Renal pelvis (tissue), 1 donor: ENCODE measurements at regions not wholly inside any gene's neighbourhood (a gene's known extent, or its start where the extent isn't known, plus 50 kb on each side); places are given as distances from the start of the nearest gene placed in this dataset.
"Not testable (repeated sequence)": the region's sequence is repeated elsewhere in the genome, so short reads cannot be mapped to it uniquely, and the experiment has no call there.

Experiments used
- DNase-seq: peaks from one replicate; pipeline ENCODE4 v3.0.0-alpha.2; 2013

DNA sequence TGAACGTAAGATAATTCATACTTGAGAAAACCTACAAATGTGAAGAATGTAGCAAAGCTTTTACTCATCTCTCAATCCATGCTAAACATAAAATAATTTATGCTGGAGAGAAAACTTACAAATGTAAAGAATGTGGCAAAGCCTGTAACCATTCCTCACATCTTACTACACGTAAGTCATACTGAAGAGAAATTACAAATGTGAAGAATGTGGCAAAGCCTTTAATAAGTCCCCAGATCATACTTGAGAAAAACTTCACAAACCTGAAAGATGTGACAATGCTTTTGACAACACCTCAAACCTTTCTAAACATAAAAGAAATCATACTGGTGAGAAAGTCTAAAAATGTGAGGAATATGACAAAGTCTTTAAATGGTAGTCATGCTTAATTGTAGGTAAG is 89.4 kb downstream of the ZNF675 start:
- DNase-seq = no peak

DNA sequence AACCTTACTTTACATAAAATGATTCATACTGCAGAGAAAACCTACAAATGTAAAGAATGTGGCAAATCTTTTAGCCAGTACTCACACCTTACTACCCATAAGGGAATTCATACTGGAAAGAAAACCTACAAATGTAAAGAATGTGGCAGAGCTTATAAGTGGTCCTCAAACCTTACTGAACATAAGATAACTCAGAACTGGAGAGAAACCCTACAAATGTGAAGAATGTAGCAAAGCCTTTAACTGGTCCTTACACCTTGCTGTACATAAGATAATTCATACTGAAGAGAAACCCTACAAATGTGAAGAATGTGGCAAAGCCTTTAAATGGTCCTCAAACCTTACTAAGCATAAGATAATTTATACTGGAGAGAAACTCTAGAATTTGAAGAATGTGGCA is 90.1 kb downstream of the ZNF675 start:
- no peak for DNase-seq

DNA sequence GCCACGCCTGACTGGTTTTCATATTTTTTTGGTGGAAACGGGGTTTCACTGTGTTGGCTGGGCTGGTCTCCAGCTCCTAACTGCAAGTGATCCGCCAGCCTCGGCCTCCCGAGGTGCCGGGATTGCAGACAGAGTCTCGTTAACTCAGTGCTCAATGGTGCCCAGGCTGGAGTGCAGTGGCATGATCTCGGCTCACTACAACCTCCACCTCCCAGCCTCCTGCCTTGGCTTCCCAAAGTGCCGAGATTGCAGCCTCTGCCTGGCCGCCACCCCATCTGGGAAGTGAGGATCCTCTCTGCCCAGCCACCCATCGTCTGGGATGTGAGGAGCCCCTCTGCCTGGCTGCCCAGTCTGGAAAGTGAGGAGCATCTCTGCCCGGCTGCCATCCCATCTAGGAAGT is 92.7 kb downstream of the ZNF675 start:
- not testable (repeated sequence) for DNase-seq

DNA sequence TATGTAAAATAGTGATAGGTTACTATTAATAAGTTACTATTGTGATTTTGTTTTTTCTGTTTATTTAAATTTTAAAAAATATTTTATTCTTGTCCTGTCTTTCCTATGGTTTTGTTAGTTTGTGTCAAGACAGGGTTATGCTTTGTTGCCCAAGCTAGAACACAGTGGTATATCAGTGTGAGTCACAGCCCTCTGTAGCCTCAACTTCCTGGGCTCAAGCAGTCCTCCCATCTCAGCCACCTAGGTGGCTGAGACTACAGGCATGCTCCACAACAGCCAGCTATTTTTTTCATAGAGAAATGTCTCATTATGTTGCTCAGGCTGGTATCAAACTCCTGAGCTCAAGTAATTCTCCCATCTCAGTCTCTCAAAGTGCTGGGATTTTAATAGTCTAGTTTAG is 99.5 kb downstream of the ZNF675 start:
- DNase-seq = no peak

DNA sequence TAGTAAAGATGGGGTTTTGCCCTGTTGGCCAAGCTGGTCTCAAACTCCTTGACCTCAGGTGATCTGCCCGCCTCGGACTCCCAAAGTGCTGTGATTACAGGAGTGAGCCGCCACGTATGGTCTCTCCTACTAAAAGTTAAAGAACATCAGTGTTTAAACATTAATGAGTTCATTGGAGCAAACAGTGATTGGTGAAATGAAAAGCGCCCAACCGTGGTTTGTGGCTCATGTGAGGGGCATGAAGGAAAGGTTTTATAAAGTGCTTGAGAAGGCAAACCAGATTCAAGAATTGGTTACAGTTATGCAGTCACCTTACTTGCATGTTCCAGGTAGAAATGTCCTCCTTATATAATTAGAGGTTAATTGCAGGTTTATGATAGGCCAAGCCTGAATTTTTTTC is 109.5 kb downstream of the ZNF675 start:
- DNase-seq = no peak

DNA sequence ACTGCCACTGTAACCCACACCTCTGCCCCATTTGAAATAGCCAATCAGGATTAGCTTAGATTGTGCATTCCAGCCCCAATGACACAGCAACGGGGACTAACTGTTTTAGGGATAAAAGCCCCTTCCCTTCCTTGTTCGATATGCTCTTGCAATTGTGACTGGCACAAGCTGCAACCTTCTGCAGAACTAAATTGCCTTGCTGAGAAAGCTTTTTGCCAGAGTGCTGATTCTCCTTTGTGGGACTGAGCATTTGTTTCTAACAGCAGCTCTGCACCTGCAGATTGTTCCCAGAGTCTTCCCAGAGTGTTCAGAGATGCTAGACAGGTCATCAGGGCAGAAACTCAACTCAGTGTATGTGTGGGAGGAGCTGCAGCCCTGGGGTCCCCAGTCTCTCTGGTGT is 115.8 kb downstream of the ZNF675 start:
- DNase-seq = no peak

DNA sequence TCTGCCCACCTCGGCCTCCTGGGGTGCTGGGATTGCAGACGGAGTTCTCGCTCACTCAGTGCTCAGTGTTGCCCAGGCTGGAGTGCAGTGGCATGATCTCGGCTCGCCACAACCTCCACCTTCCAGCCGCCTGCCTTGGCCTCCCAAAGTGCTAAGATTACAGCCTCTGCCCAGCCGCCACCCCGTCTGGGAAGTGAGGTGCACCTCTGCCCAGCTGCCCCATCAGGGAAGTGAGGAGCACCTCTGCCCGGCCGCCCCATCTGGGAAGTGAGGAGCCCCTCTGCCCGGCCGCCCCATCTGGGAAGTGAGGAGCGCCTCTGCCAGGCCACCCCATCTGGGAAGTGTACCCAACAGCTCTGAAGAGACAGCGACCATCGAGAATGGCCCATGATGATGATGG is 118.9 kb downstream of the ZNF675 start:
- DNase-seq = not testable (repeated sequence)

DNA sequence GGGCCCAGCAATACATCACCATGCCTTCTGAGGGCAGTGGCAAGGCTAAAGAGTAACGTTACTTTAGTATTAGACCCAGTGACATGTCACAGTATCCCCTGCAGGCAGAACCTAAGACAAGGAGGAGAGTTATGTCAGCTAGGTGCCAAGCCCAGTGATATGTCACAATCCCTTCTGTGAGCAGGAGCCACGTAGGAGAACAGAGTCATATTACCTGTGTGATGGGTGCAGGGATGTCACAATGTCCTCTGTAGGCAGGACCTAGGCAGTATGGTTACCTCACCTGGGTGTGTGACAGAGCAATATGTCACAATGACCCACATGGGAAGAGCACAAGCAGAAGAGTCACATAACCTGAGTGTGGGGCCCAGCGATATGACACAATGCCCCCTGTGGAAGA is 121.8 kb downstream of the ZNF675 start:
- DNase-seq = no peak

DNA sequence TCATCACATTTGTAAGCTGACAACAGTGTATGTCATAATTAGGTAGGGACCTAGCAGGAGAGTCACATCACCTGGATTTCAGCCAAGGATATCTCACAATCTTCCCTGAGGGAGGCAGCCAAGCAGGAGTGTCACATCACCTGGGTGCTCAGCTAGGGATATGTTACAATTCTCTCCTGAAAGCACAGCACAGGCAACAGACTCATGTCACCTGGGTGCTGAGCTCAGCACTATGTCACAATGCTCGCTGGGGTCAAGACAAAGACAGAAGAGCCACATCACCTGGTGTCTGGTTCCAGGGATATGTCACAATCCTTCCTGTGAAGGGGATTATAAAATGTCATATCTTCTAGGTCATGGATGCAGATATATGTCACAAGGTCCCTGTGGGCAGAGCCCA is 123.7 kb downstream of the ZNF675 start:
- DNase-seq = no peak

DNA sequence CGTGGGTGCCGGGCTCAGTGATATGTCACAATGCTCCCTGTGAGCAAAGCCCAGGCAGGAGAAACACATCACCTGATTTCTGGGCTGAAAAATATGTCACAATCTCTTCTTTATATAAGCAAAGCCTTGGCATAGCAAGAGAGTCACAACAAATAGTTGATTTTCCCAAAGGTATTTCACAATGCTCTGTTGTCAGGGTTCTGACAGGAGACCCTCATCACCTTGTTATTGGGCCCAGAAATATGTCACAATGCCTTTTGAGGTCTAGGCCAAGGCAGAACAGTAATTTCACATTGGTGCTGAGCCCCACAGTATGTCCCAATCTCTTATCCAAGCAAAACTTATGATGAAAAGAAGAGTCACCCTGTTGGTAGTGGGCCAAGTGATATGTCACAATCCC is 125.7 kb downstream of the ZNF675 start:
- DNase-seq = no peak

DNA sequence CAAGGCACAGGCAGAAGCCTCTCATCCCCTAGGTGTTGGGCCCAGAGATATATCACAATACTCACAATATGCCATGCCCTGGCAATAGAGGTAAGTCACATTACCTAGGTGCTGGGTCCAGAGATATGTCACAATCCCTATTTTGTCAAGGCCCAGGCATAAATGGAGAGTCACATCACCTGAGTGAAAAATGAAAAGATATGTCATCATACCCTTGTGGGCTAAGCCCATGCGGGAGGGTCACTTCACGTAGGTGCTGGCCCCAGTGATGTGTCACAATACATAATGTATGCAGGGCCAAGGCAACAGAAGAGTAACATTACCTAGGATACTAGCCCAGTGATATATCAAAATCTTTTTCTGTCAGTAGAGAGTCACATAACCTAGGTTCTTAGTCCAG is 127.0 kb downstream of the ZNF675 start:
- DNase-seq = no peak

DNA sequence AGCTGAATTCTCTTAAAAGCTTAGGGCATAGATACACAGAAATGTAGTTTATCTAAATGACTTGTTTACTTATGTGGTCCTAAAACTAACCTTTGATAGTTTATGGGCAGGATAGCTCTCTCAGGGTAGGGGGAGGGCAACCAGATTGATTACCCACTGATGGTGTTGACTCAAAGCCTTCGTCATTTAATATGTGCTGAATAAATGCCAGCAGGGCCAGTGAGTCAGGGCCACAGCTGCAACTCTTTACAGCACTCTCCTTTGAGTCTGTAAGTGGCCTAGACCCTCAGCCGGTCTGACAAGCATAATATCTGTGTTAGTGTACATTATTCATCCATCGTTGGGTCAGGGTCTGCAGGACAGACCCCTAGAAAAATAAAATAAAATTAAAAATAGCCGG is 128.5 kb downstream of the ZNF675 start:
- no peak for DNase-seq

DNA sequence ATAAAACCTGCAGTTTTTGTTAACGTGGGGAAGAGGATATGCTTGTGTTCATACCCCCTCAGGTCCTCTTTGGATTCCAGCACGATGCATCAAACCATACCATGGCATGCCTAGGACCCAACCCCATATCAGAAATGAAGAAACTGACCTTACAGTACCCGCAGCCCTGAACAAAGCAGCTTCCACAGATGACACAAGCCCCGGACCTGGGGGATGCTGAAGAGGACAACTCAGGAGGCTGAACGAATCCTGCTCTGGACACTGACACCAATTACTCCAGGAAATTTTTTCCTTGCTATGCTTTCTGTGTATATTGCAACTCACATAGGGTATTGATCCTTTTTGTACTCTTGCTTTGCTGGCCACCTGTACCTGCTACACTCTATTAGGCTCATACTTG is 129.6 kb downstream of the ZNF675 start:
- no peak for DNase-seq

DNA sequence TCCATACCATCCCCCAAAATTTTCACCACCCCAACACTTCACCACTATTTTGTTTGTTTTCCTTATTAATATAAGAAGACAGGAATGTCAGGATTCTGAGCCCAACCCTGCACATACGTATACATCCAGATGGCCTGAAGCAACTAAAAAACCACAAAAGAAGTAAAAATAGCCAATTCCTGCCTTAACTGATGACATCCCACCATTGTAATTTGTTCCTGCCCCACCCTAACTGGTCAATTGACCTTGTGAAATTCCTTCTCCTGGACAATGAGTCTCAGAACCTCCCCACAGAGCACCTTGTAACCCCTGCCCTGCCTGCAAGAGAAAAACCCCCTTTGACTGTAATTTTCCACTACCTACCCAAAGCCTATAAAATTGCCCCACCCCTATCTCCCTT is 132.5 kb downstream of the ZNF675 start:
- DNase-seq = no peak

DNA sequence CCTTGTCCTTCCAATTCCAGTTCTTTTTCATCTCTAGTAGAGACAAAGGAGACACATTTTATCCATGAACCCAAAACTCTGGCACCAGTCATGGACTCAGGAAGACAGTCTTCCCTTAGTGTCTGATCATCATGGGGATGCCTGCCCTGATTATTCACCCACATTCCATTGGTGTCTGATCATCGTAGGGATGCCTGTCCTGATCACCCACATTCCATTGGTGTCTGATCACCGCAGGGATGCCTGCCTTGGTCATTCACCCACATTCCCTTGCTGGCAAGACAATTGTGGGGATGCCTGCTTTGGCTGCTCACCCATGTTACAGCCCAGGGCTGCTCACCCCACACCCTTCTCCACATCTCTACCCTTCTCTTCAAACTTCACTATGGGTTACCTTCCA is 136.9 kb downstream of the ZNF675 start:
- DNase-seq = not testable (repeated sequence)

DNA sequence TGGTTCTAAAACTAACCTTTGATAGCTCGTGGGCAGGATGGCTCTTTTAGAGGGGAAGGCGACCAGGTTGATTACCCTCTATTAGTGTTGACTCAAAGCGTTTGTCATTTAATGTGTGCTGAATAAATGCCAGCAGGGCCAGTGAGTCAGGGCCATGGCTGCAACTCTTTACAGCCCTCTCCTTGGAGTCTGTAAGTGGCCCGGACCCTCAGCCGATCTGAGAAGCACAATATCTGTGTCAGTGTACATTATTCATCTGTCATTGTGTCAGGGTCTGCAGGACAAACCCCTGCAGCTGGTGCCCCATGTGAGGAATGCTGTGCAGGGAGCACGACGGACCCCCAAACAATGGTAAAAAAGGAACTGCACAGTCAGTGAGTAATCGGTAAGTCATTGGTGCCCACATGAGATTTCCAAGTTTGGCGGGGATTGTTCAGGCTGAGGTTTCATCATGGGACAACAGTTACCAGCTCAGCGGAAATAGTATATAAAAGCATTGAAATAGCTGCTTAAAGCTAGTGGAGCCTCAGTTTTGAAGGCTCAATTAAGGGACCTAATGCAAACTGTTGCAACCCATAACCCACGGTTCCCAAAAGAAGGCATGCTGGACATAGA is 139.1 kb downstream of the ZNF675 start:
- no peak for DNase-seq

DNA sequence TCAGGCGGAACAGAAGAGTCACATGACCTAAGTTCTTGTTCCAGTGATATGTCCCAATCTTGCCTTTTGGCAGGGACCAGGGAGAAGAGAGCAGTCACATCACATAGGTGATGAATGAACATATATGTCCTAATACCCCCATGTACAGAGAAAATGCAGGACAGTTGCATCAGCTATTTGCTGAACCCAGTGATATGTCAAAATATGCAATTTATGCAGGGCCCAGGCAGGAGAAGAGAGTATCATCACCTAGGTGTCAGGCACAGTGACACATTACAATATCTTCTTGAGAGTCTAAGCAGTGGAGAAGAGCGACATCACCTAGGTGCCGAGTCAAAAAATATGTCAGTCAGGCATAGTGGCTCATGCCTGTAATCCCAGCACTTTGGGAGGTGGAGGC is 139.9 kb downstream of the ZNF675 start:
- no peak for DNase-seq

DNA sequence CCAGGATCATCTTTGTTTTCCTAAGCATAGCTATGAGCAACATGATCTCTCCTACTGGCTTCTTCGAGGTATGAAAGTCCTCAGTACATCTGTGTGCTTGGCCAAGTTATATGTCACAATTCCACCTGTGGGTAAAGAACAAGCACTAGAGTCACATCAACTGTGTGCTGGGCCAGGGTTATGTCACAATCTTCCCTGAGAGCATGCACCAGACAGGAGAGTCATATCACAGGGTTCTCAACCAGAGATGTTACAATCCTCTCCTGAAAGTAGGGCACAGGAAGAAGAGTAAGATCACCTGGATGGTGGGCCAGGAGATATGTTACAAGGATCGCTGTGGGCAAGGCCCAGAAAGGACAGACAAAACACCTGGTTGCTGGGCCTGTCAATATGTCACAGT is 143.7 kb downstream of the ZNF675 start:
- no peak for DNase-seq

DNA sequence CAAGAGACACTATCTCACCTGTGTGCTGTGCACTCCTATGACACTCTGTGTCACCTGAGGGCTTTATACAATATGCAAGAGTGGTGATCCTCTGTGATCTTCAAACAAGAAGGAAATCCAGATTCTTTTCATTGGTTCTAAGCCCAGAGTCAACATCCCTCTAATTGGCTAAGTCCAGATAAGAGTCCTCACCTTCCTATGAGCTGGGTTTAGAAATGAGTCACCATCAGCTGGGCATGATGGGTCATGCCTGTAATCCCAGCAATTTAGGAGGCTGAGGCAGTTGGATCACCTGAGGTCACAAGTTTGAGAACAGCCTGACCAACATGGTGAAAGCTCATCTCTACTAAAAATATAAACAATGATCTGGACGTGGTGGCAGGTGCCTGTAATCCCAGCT is 144.4 kb downstream of the ZNF675 start:
- DNase-seq = no peak

DNA sequence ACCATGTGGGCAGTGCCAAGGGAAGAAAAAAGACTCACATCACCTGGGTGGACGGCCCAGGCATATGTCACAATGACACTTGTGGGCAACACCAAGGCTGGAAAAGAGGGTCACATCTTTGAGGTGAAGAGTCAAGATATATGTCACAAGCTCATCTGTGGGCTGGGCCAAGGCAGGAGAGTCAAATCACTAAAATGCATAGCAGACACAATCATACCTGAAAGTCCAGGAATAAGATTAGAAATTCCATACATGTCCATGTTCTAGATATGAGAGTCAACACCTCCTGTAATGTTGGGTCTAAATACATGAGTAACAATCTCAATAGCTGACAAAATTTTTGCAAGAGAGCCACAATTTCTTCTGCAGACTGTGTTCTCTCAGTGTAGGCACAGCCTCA is 145.0 kb downstream of the ZNF675 start:
- DNase-seq = no peak

DNA sequence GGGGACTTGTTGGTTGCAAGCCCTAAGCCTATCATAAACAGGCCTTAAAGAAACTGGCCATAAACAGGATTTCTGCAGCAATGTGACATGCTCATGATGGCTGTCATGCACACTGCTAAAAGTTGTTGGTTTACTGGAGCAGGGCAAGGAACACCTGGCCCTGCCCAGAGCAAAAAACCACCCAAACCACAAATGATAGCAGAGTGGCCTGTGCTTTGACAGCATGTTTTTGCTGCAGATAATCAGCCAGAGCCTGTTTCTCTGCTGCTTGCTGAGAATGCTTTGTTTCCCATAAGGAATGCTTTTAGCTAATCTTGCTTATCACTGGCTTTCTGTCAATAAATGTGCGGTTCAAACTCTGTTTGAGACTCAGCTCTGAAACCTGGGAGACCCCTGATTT is 144.9 kb upstream of the ZNF91 start:
- DNase-seq = not testable (repeated sequence)

DNA sequence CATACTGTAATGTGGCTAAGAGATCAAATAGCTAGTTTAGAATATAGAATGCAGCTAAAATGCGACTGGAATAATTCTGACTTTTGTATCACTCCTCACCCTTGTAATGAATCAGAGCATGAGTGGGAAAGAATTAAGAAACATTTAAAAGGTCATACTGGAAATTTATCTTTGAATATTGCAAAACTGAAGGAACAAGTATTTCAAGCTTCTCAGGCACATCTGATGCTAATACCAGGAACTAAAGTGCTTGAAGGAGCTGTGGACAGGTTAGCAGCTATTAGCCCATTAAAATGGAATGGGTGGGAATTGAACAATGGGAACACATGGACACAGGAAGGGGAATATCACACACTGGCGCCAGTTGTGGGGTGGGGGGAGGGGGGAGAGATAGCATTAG is 144.2 kb upstream of the ZNF91 start:
- no peak for DNase-seq

DNA sequence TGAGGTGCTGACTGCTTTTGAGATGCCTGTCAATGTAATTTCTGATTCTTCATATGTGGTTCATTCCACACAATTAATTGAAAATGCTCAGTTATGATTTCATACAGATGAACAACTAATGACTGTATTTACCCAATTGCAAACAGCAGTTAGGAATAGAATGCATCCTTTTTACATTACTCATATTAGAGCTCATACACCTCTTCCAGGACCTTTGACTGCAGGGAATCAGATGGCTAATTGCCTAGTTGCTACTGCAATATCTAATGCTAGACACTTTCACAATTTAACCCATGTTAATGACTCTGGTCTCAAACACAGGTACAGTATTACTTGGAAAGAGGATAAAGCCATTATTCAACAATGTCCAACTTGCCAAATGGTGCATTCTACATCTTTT is 141.9 kb upstream of the ZNF91 start:
- DNase-seq = not testable (repeated sequence)

DNA sequence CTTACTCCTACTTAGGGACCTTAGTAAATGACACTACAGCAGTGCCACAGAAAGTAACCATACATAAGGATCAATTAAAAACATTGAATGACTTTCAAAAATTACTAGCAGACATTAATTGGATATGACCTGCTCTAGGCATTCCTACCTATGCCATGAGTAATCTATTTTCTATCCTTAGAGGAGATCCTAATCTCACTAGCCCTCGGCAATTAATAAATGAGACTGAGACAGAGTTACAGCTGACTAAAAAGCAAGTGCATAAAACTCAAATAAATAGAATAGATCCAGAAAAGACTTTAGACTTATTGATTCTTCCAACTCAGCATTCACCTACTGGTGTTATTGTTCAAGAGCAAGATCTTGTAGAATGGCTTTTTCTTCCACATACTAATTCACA is 141.1 kb upstream of the ZNF91 start:
- not testable (repeated sequence) for DNase-seq

DNA sequence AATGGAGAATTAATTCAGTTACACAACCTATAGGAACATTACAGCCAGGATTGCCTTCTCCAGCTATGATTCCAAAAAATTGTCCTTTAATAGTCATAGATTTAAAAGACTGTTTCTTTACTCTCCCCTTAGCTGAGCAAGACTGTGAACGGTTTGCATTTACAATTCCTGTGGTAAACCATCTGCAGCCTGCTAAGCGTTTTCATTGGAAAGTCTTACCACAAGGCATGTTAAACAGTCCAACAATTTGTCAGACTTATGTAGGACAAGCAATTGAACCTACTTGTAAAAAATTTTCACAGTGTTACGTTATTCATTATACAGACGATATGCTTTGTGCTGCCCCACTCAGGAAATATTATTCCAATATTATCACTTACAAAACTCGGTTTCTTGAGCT is 140.6 kb upstream of the ZNF91 start:
- not testable (repeated sequence) for DNase-seq
